ENCODE measurements at regions not wholly inside any gene's neighbourhood (a gene's known extent, or its start where the extent isn't known, plus 50 kb on each side); places are given as distances from the start of the nearest gene placed in this dataset.
"Not testable (repeated sequence)": the region's sequence is repeated elsewhere in the genome, so short reads cannot be mapped to it uniquely, and the experiment has no call there.

DNA sequence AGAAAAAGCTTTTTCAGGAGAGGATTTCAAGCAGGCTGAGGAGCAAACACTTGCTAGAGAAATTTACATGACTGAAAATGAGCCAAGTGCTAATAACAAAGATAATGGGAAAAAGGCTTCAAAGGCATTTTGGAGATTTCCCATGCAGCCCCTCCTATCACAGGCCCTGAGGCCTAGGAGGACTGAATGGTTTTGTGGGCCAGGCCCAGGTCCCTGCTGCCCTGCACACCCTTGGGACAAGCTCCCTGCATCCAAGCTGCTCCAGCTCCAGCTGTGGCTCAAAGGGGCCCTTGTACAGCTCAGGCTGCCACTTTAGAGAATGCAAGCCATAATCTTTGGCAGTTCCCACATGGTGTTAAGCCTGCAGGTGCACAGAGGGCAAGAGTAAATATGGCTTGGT lies 154.0 kb upstream of the LMNTD1 start:
- no peak for DNase-seq (ENCODE audit: low read depth)
- H4K20me1 ChIP-seq (ENCODE audit: insufficient read depth, low read length): no peaks in the 10 kb centered on the region
- peaks cover 7% of the 10 kb centered on the region for H3K9me3 ChIP-seq (ENCODE audit: insufficient read depth, low read depth, low read length)
- Mint-ChIP-seq H3K27me3 (ENCODE audit: low read depth, unreplicated experiment) (no peaks in the 10 kb centered on the region), H3K4me3 (ENCODE audit: unreplicated experiment) (no peak overlapping the region), H3K27ac (ENCODE audit: unreplicated experiment) (no peak overlapping the region), H3K4me1 (ENCODE audit: low read depth, unreplicated experiment) (peaks cover 2% of the 10 kb centered on the region), H3K9me3 (ENCODE audit: unreplicated experiment) (peaks cover 19% of the 10 kb centered on the region), H3K36me3 (ENCODE audit: low read depth, unreplicated experiment) (peaks cover 2% of the 10 kb centered on the region)
- no peak for TF ChIP-seq EZH2 (IDR thresholded peaks at IDR 0.05; ENCODE audit: insufficient read depth, low read length)
- TF ChIP-seq, protein P1, sequence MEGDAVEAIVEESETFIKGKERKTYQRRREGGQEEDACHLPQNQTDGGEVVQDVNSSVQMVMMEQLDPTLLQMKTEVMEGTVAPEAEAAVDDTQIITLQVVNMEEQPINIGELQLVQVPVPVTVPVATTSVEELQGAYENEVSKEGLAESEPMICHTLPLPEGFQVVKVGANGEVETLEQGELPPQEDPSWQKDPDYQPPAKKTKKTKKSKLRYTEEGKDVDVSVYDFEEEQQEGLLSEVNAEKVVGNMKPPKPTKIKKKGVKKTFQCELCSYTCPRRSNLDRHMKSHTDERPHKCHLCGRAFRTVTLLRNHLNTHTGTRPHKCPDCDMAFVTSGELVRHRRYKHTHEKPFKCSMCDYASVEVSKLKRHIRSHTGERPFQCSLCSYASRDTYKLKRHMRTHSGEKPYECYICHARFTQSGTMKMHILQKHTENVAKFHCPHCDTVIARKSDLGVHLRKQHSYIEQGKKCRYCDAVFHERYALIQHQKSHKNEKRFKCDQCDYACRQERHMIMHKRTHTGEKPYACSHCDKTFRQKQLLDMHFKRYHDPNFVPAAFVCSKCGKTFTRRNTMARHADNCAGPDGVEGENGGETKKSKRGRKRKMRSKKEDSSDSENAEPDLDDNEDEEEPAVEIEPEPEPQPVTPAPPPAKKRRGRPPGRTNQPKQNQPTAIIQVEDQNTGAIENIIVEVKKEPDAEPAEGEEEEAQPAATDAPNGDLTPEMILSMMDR (IDR thresholded peaks at IDR 0.05; ENCODE audit: insufficient read depth, low read depth, low read length): no peak
- H3K36me3 ChIP-seq (ENCODE audit: insufficient read depth, low read length): no peaks in the 10 kb centered on the region
- no peak overlapping the region for H2AFZ ChIP-seq (ENCODE audit: low read depth, low read length)
- no peaks in the 10 kb centered on the region for H3K79me2 ChIP-seq (ENCODE audit: insufficient read depth, low read length)
- no peak overlapping the region for H3K9ac ChIP-seq (ENCODE audit: low read length)
- no peaks in the 10 kb centered on the region for H3K4me1 ChIP-seq (ENCODE audit: insufficient read depth, low read length)
- H3K4me3 ChIP-seq (ENCODE audit: insufficient read depth, low read depth, low read length): no peak overlapping the region
- H3K27me3 ChIP-seq (ENCODE audit: insufficient read depth, low read length): no peaks in the 10 kb centered on the region
- H3K27ac ChIP-seq (ENCODE audit: low read depth, low read length): no peak overlapping the region
- H3K4me2 ChIP-seq (ENCODE audit: low read length): no peak overlapping the region
- no peak for FAIRE-seq

DNA sequence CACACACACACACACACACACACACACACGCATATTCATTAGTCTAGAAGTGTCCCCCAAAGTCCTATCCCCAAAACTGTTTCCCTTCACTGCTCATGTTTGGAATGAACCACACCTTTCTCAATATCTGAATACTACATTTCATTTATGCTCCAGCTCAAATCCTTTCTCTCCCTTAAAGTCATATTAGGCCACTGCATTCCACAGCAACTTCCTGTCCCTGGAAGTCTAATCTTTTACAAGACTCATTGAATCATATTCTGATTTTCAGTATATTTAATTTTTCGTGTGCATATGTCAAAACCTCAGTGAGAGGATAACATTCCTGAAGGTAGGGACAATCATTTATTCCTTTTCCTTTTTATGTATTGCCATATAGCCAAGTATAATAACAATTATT lies 155.6 kb upstream of the LMNTD1 start:
- Histone ChIP-seq H3K79me2 (ENCODE audit: insufficient read depth, low read length) (no peaks in the 10 kb centered on the region), H3K4me1 (ENCODE audit: insufficient read depth, low read length) (no peaks in the 10 kb centered on the region), H3K36me3 (ENCODE audit: insufficient read depth, low read length) (no peaks in the 10 kb centered on the region), H3K4me2 (ENCODE audit: low read length) (no peak overlapping the region), H3K4me3 (ENCODE audit: insufficient read depth, low read depth, low read length) (no peak overlapping the region), H3K27ac (ENCODE audit: low read depth, low read length) (no peak overlapping the region), H3K9me3 (ENCODE audit: insufficient read depth, low read depth, low read length) (peaks cover 7% of the 10 kb centered on the region), H4K20me1 (ENCODE audit: insufficient read depth, low read length) (no peaks in the 10 kb centered on the region), H3K9ac (ENCODE audit: low read length) (no peak overlapping the region), H3K27me3 (ENCODE audit: insufficient read depth, low read length) (no peaks in the 10 kb centered on the region), H2AFZ (ENCODE audit: low read depth, low read length) (no peak overlapping the region)
- Mint-ChIP-seq H3K9me3 (ENCODE audit: unreplicated experiment) (peaks cover 19% of the 10 kb centered on the region), H3K27ac (ENCODE audit: unreplicated experiment) (no peak overlapping the region), H3K4me3 (ENCODE audit: unreplicated experiment) (no peak overlapping the region), H3K27me3 (ENCODE audit: low read depth, unreplicated experiment) (no peaks in the 10 kb centered on the region), H3K4me1 (ENCODE audit: low read depth, unreplicated experiment) (peaks cover 2% of the 10 kb centered on the region), H3K36me3 (ENCODE audit: low read depth, unreplicated experiment) (peaks cover 2% of the 10 kb centered on the region)
- DNase-seq (ENCODE audit: low read depth) (no peak), FAIRE-seq (no peak)
- TF ChIP-seq, protein P1 (IDR thresholded peaks at IDR 0.05; ENCODE audit: insufficient read depth, low read depth, low read length): no peak
- TF ChIP-seq EZH2 (IDR thresholded peaks at IDR 0.05; ENCODE audit: insufficient read depth, low read length): no peak

DNA sequence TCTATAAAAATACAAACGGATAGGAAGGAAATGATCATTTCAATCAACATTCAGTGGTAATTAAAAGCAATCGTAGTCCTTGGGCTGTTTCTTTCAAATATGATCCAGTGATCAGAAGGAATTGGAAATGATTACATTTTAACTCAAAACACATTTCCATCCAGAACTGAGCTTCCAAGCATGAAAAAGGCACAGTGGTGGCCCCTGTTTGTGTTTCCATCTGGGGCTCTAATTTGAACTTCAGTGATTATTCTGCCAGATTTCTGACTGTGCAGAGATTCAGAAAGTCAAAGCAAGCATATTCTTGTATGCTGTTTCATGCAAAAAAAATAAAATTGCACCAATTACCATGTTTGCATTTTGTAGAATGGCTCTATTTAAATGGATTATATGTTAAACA lies 157.0 kb upstream of the LMNTD1 start:
- DNase-seq (ENCODE audit: low read depth): no peak
- Mint-ChIP-seq H3K36me3 (ENCODE audit: low read depth, unreplicated experiment) (peaks cover 2% of the 10 kb centered on the region), H3K4me1 (ENCODE audit: low read depth, unreplicated experiment) (peaks cover 2% of the 10 kb centered on the region), H3K4me3 (ENCODE audit: unreplicated experiment) (no peak overlapping the region), H3K27me3 (ENCODE audit: low read depth, unreplicated experiment) (no peaks in the 10 kb centered on the region), H3K9me3 (ENCODE audit: unreplicated experiment) (peaks cover 19% of the 10 kb centered on the region), H3K27ac (ENCODE audit: unreplicated experiment) (no peak overlapping the region)
- H2AFZ ChIP-seq (ENCODE audit: low read depth, low read length): no peak overlapping the region
- TF ChIP-seq, protein P1 (IDR thresholded peaks at IDR 0.05; ENCODE audit: insufficient read depth, low read depth, low read length): no peak
- TF ChIP-seq EZH2 (IDR thresholded peaks at IDR 0.05; ENCODE audit: insufficient read depth, low read length): no peak
- H4K20me1 ChIP-seq (ENCODE audit: insufficient read depth, low read length): no peaks in the 10 kb centered on the region
- H3K9me3 ChIP-seq (ENCODE audit: insufficient read depth, low read depth, low read length): peaks cover 7% of the 10 kb centered on the region
- no peaks in the 10 kb centered on the region for H3K79me2 ChIP-seq (ENCODE audit: insufficient read depth, low read length)
- no peaks in the 10 kb centered on the region for H3K27me3 ChIP-seq (ENCODE audit: insufficient read depth, low read length)
- no peaks in the 10 kb centered on the region for H3K4me1 ChIP-seq (ENCODE audit: insufficient read depth, low read length)
- H3K9ac ChIP-seq (ENCODE audit: low read length): no peak overlapping the region
- no peak overlapping the region for H3K4me2 ChIP-seq (ENCODE audit: low read length)
- no peak for FAIRE-seq
- H3K36me3 ChIP-seq (ENCODE audit: insufficient read depth, low read length): no peaks in the 10 kb centered on the region
- H3K27ac ChIP-seq (ENCODE audit: low read depth, low read length): no peak overlapping the region
- no peak overlapping the region for H3K4me3 ChIP-seq (ENCODE audit: insufficient read depth, low read depth, low read length)

DNA sequence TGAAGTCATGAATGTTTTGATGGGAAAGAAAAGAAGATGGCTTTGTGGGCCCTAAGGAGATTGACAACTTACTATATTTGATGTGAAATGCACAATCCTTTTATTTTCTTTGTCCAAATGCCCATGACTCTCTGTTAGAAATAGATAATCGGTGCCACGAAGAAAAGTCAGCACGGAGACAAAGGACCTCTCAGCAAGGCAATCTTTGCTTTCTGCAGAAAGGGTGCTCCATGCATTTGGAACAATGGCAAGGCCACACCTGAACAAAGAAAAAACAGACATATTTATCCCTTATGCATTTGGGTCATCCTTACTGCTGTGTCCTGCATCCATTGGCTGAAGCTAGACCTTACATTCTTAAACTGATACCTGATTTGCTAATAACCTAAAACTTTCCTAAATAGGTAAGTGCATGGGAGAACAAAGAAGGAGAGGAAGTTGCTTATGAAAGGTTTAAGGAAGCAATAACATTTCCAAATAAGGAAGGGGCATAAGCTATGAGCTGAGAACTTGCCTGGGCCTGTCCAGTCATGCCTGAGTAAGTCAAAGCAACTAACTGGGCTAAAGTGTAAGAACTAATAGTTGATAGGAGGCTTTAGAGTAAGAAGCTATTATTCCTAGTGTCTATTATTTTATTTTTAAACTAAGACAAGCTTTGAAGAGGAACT lies 158.0 kb upstream of the LMNTD1 start:
- not testable (repeated sequence) for H3K36me3 Mint-ChIP-seq (ENCODE audit: low read depth, unreplicated experiment); H3K4me3 ChIP-seq (ENCODE audit: insufficient read depth, low read depth, low read length); FAIRE-seq; H3K9me3 ChIP-seq (ENCODE audit: insufficient read depth, low read depth, low read length); H3K79me2 ChIP-seq (ENCODE audit: insufficient read depth, low read length); H3K27ac ChIP-seq (ENCODE audit: low read depth, low read length); H3K27me3 Mint-ChIP-seq (ENCODE audit: low read depth, unreplicated experiment); H3K27me3 ChIP-seq (ENCODE audit: insufficient read depth, low read length); H3K4me2 ChIP-seq (ENCODE audit: low read length); H3K4me1 ChIP-seq (ENCODE audit: insufficient read depth, low read length); H4K20me1 ChIP-seq (ENCODE audit: insufficient read depth, low read length); H2AFZ ChIP-seq (ENCODE audit: low read depth, low read length); H3K4me1 Mint-ChIP-seq (ENCODE audit: low read depth, unreplicated experiment); H3K4me3 Mint-ChIP-seq (ENCODE audit: unreplicated experiment); DNase-seq (ENCODE audit: low read depth); H3K36me3 ChIP-seq (ENCODE audit: insufficient read depth, low read length); H3K9ac ChIP-seq (ENCODE audit: low read length)
- Mint-ChIP-seq H3K27ac (ENCODE audit: unreplicated experiment) (peak overlapping the region; percentile 16), H3K9me3 (ENCODE audit: unreplicated experiment) (peaks cover 17% of the 10 kb centered on the region)
